Breast epithelium (tissue), 3 donors: ENCODE measurements at regions not wholly inside any gene's neighbourhood (a gene's known extent, or its start where the extent isn't known, plus 50 kb on each side); places are given as distances from the start of the nearest gene placed in this dataset.

Source experiments
- CTCF ChIP-seq, 3 donors: fragments of 450-650 bp; IDR thresholded peaks; one replicate each; pipeline ENCODE4 v1.5.1; 2016 to 2017; ENCODE audit warnings: antibody characterized with exemption in 3 of 3, mild to moderate bottlenecking in 3 of 3, moderate library complexity in 3 of 3
- POLR2A ChIP-seq: fragments of 450-650 bp; IDR thresholded peaks from one replicate; pipeline ENCODE4 v1.6.1; 2016; ENCODE audit warnings: antibody characterized with exemption, mild to moderate bottlenecking, moderate library complexity
- POLR2AphosphoS5 ChIP-seq, 3 donors: sonication (generic); formaldehyde crosslinking; IDR thresholded peaks; one replicate each; pipeline ENCODE4 v1.6.1; 2017; ENCODE audit warnings: antibody characterized with exemption in 3 of 3

GRCh38 chr1:199913318-199913717 lies 114.2 kb upstream of the NR5A2 start:
- TF ChIP-seq CTCF (IDR thresholded peaks at IDR 0.05), result no peak
- no peak for TF ChIP-seq POLR2AphosphoS5 (IDR thresholded peaks at IDR 0.05)
- TF ChIP-seq POLR2A, result no peak
